Liver (tissue), 3 donors: ENCODE measurements at regions not wholly inside any gene's neighbourhood (a gene's known extent, or its start where the extent isn't known, plus 50 kb on each side); places are given as distances from the start of the nearest gene placed in this dataset.

ENCODE experiments used
- ATF3 ChIP-seq: IDR thresholded peaks from 2 replicates; pipeline ENCODE4 v1.6.1; 2016; ENCODE audit warnings: antibody characterized with exemption
- CTCF ChIP-seq: fragments of 150-350 bp; IDR thresholded peaks from 2 replicates; pipeline ENCODE4 v1.5.1; 2017; ENCODE audit warnings: improper control_type of control experiment, low read depth, low read length; ENCODE audit not compliant: missing input control
- FOXA1 ChIP-seq: IDR thresholded peaks from 2 replicates; pipeline ENCODE4 v1.6.1; 2016; ENCODE audit warnings: antibody characterized with exemption
- GABPA ChIP-seq, 2 donors: IDR thresholded peaks in 1 of 2; conservative IDR thresholded peaks in 1 of 2; 2 replicates each; pipeline ENCODE4 v1.6.1; 2016; ENCODE audit warnings: antibody characterized with exemption in 2 of 2, mild to moderate bottlenecking in 1 of 2, moderate library complexity in 1 of 2
- JUND ChIP-seq, 2 donors: IDR thresholded peaks; 2 replicates each; pipeline ENCODE4 v1.6.1; 2016; ENCODE audit warnings: antibody characterized with exemption in 2 of 2
- MAX ChIP-seq: IDR thresholded peaks from 2 replicates; pipeline ENCODE4 v1.6.1; 2016; ENCODE audit warnings: antibody characterized with exemption
- NR2F2 ChIP-seq: IDR thresholded peaks from 2 replicates; pipeline ENCODE4 v1.6.1; 2016; ENCODE audit warnings: antibody characterized with exemption
- RAD21 ChIP-seq, 2 donors: IDR thresholded peaks; 2 replicates each; pipeline ENCODE4 v1.6.1; 2016; ENCODE audit warnings: antibody characterized with exemption in 2 of 2, mild to moderate bottlenecking in 2 of 2
- RXRA ChIP-seq, 2 donors: IDR thresholded peaks; 2 replicates each; pipeline ENCODE4 v1.6.1; 2017 to 2018; ENCODE audit warnings: antibody characterized with exemption in 2 of 2, mild to moderate bottlenecking in 1 of 2
- SP1 ChIP-seq: IDR thresholded peaks from 2 replicates; pipeline ENCODE4 v1.6.1; 2018; ENCODE audit warnings: antibody characterized with exemption, mild to moderate bottlenecking
- TAF1 ChIP-seq: conservative IDR thresholded peaks from 2 replicates; pipeline ENCODE4 v1.6.1; 2016; ENCODE audit warnings: antibody characterized with exemption, mild to moderate bottlenecking
- YY1 ChIP-seq: IDR thresholded peaks from 2 replicates; pipeline ENCODE4 v1.6.1; 2016; ENCODE audit warnings: antibody characterized with exemption, mild to moderate bottlenecking
- ZBTB33 ChIP-seq: IDR thresholded peaks from 2 replicates; pipeline ENCODE4 v1.6.1; 2016; ENCODE audit warnings: antibody characterized with exemption
- TF ChIP-seq, protein P1 (sequence below): IDR thresholded peaks from 2 replicates; pipeline ENCODE4 v1.6.1; 2016; ENCODE audit warnings: antibody characterized with exemption, mild to moderate bottlenecking
- donor health status: healthy.
- donor health status: healthy.

GRCh38 chr5:20985754-20986153 is 997.8 kb upstream of the CDH18 start:
- TF ChIP-seq CTCF = no peak
- no peak for TF ChIP-seq JUND (IDR thresholded peaks at IDR 0.05)
- TF ChIP-seq, protein P1, sequence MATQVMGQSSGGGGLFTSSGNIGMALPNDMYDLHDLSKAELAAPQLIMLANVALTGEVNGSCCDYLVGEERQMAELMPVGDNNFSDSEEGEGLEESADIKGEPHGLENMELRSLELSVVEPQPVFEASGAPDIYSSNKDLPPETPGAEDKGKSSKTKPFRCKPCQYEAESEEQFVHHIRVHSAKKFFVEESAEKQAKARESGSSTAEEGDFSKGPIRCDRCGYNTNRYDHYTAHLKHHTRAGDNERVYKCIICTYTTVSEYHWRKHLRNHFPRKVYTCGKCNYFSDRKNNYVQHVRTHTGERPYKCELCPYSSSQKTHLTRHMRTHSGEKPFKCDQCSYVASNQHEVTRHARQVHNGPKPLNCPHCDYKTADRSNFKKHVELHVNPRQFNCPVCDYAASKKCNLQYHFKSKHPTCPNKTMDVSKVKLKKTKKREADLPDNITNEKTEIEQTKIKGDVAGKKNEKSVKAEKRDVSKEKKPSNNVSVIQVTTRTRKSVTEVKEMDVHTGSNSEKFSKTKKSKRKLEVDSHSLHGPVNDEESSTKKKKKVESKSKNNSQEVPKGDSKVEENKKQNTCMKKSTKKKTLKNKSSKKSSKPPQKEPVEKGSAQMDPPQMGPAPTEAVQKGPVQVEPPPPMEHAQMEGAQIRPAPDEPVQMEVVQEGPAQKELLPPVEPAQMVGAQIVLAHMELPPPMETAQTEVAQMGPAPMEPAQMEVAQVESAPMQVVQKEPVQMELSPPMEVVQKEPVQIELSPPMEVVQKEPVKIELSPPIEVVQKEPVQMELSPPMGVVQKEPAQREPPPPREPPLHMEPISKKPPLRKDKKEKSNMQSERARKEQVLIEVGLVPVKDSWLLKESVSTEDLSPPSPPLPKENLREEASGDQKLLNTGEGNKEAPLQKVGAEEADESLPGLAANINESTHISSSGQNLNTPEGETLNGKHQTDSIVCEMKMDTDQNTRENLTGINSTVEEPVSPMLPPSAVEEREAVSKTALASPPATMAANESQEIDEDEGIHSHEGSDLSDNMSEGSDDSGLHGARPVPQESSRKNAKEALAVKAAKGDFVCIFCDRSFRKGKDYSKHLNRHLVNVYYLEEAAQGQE = no peak
- TF ChIP-seq GABPA (IDR thresholded peaks at IDR 0.05 in 1 of 2, conservative IDR thresholded peaks at IDR 0.05 in 1 of 2) = no peak
- no peak for TF ChIP-seq FOXA1
- no peak for TF ChIP-seq MAX
- no peak for TF ChIP-seq ATF3
- TF ChIP-seq ZBTB33 = no peak
- no peak for TF ChIP-seq SP1
- no peak for TF ChIP-seq TAF1
- no peak for TF ChIP-seq NR2F2
- no peak for TF ChIP-seq RAD21 (IDR thresholded peaks at IDR 0.05)
- no peak for TF ChIP-seq YY1
- TF ChIP-seq RXRA (IDR thresholded peaks at IDR 0.05) = no peak
